ENCODE measurements at regions not wholly inside any gene's neighbourhood (a gene's known extent, or its start where the extent isn't known, plus 50 kb on each side); places are given as distances from the start of the nearest gene placed in this dataset.

GRCh38 chr13:71967990-71968389 is 101.0 kb upstream of the DACH1 start:
- TF ChIP-seq CTCF (IDR thresholded peaks at IDR 0.05), result no peak
- no peak for TF ChIP-seq POLR2AphosphoS5 (IDR thresholded peaks at IDR 0.05)
